Activated naive CD4-positive, alpha-beta T cell treated with Interleukin-2 at 50 U/mL for 16 hours (primary cell): ENCODE measurements at regions not wholly inside any gene's neighbourhood (a gene's known extent, or its start where the extent isn't known, plus 50 kb on each side); places are given as distances from the start of the nearest gene placed in this dataset.
"Not testable (repeated sequence)": the region's sequence is repeated elsewhere in the genome, so short reads cannot be mapped to it uniquely, and the experiment has no call there.

Experiments
- DNase-seq: peaks from one replicate; pipeline ENCODE4 v3.0.0-alpha.2; 2020

- no peak for DNase-seq
Measured at GRCh38 chr13:91238036-91238435, 109.5 kb upstream of the MIR17HG start.

- no peak for DNase-seq
Measured at GRCh38 chr13:91240341-91240740, 107.1 kb upstream of the MIR17HG start.

- DNase-seq = no peak
Measured at GRCh38 chr13:91241221-91241933, 106.1 kb upstream of the MIR17HG start.

- no peak for DNase-seq
Measured at GRCh38 chr13:91242652-91243051, 104.8 kb upstream of the MIR17HG start.

- no peak for DNase-seq
Measured at GRCh38 chr13:91245288-91245687, 102.2 kb upstream of the MIR17HG start.

GRCh38 chr13:91247768-91248167 lies 99.7 kb upstream of the MIR17HG start:
- DNase-seq = no peak

- DNase-seq = no peak
Measured at GRCh38 chr13:91248249-91248648, 99.2 kb upstream of the MIR17HG start.

DNA sequence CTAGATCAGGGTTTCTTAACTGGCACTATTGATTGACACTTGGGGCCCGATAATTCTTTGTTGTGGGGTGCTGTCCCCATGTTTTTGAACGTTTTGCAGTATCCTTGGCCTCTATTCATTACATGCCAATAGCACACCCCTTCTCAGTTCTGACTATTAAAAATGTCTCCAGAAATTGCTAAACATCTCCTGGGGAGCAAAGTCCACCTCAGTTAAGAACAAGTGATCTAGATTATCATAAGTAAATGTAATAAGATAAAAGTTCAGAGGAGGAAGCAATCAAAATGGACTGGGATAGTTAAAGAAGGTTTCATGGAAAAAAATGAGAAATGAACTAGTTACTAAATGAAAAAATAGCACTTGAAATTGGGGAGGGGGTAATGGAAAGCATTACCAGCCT lies 98.1 kb upstream of the MIR17HG start:
- DNase-seq = no peak

DNA sequence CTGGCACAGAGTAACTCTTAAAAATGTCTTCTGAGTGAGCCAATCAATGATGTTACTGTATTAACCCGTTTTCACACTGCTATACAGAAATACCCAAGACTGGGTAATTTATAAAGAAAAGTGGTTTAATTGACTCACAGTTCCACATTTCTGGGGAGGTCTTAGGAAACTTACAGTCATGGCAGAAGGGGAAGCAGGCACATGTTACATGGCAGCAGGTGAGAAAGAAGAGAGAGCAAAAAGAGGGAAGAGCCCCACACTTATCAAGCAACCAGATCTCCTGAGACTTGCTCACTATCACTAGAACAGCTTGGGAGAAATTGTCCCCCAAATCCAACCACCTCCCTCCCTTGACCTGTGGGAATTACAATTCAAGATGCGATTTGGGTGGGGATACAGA lies 97.6 kb upstream of the MIR17HG start:
- DNase-seq = no peak

- DNase-seq = not testable (repeated sequence)
Measured at GRCh38 chr13:91251573-91251972, 95.9 kb upstream of the MIR17HG start.

DNA sequence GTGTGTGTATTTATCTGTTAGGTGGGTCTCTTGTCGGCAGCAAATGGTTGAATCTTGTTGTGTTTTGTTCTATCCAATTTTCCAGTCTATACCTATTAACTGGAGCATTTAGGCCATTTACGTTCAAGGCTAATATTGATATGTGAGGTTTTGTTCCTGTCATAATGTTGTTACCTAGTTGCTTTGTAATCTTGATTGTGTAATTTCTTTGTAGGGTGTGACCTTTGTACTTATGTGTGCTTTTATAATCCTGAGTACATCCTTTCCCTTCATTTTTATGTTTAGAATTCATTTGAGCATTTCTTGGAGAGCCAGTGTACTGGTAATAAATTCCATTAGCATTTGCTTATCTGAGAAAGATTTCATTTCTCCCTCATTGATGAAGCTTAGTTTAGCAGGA lies 83.0 kb upstream of the MIR17HG start:
- DNase-seq = no peak

GRCh38 chr13:91269237-91269636 lies 78.2 kb upstream of the MIR17HG start:
- no peak for DNase-seq

DNA sequence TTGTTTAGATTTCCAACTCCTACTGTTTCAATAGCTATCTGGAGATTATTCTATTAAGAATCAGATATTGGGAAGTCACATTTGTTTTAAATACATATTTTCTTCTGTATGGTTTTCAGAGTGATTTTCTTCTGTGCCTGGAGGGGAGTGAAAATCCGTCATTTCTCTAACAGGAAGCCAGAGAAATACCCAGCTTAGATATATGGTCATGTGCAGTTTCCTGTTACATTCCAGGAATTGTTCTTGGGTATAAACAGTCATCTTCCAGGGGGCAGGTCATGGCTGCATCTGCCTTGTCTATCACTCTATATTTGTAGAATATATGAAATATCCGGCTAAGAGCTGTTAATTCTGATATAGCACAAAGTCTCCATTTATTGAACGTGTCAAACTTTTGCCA lies 77.5 kb upstream of the MIR17HG start:
- no peak for DNase-seq

- no peak for DNase-seq
Measured at GRCh38 chr13:91272235-91272777, 75.2 kb upstream of the MIR17HG start.

GRCh38 chr13:91273675-91274074 lies 73.8 kb upstream of the MIR17HG start:
- no peak for DNase-seq

DNA sequence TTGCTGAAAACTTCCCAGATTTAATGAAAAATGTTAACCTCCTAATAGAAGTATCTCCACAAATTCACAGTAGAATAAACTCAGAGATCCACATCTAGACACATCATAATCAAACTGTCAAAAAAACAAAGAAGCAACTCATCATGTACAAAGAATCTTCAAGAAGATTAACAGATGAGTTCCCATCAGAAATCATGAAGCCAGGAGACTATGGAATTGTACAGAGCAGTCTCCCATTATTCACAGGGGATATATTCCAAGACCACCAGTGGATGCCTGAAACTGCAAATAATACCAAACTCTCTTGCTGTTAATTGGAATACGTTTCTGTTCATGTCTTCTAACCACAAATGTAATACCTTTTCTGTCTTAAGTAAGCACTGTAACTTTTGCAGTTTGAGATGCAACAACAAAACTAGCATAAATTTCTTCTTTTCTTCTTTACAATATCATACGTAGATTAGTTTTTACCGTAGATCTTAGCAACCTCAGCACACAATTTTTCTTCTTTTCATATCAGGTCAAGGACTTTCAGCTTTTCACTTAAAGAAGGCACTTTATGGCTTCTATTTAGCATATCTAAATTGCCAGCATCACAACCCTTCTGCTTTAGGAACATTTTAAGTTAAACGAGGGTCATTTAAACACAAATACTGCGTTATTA lies 70.3 kb upstream of the MIR17HG start:
- DNase-seq = no peak

- no peak for DNase-seq
Measured at GRCh38 chr13:91278291-91278690, 69.2 kb upstream of the MIR17HG start.

DNA sequence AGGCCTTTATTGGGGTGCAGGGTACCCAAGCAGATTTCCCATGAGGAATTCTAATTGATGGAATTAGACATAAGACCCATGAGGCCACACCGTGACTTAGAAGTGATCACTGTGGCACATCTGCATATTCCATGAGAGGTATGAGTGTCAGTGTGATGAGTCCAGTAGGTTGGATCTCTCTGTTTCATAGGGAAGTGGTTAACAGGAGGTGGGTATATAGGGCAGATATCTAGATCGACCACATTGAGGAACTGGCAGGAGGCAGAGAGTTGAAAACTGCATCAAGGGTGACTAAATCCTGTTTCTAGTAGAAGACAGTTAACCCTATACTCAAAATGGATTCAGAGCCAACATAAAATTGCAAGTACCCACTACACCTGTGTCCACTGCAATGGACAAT lies 68.6 kb upstream of the MIR17HG start:
- DNase-seq = no peak

DNA sequence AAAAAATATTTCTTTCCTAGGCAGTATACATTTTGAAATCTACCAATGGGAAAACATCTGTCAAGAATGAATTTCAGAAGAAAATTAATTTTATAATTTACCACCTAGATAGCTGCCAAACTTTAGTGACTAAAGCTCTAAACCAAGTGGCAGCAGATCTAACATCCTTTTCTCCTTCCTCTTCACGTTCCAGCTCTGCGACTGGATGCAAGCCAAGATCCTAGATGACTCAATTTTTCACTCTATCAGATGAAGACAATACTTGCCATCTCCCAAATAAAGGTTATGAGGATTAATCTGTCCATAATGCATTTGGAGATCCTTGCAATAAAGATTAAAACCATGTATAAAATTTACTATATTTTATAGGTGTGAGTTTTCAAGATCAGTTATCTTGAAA lies 66.7 kb upstream of the MIR17HG start:
- no peak for DNase-seq

DNA sequence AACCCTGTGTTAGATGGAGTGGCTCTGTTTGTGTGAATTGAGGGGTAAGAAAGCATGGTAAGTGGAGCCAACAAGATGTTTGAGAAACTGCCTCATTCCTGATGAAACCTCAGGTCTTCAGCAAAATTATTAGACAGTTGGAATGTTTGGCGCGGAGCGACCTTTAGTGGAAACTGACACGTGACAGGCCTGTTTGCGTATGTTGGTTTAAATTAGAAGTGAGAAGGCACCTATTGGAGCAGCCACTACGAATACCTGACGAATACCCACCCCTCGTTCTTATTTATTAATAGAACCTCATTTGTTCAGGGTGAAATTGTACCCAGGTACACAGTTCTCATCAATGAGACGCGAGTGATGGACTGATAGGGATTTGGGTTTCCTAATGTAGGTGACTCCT lies 63.2 kb upstream of the MIR17HG start:
- no peak for DNase-seq

DNA sequence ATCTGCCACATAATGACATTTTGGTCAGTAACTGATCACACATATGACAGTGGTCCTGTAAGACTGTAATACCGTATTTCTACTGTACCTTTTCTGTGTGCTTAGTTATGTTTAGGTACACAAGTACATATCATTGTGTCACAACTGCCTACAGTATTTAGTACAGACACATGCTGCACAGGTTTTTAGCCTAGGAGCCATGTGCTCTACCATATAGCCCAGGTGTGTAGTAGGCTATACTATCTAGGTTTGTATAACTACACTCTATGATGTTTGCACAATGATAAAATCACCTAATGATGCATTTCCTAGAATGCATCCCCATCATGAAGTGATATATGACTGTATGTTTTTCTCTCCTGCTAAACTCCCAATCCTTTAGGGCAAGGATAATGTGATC lies 61.2 kb upstream of the MIR17HG start:
- no peak for DNase-seq

- DNase-seq = no peak
Measured at GRCh38 chr13:91291078-91291477, 56.4 kb upstream of the MIR17HG start.

- no peak for DNase-seq
Measured at GRCh38 chr13:91292630-91293221, 54.8 kb upstream of the MIR17HG start.

DNA sequence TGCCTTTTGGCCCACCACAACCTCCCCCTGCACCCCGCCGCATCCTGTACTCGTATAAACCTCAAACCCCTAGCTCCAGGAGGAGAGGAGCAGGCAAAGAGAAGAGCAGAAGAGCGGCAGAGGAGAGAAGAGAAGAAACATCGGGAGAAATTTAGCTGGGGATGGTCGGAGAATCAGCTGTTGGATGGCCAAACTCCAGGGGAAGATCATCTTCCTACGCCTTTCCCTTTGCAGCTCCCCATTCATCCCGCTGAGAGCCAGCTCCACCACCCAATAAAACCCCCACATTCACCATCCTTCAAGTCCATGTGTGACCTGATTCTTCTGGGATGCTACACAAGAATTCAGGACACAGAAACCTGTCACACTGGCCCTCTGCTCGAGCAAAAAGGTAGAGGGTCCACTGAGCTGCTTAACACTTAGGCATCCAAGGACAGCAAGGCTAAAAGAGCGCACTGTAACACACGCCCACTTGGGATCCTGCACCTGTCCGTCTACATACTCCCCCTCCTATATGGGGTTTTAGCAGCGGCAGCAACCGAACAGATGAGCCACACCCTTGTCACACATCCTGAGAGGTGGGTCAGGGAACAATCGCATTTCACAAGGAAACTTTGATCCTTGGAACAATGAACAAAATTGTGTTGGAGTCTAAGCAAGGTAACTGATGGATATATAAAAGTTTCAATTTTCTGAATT lies 51.6 kb upstream of the MIR17HG start:
- no peak for DNase-seq
